ENCODE measurements at regions not wholly inside any gene's neighbourhood (a gene's known extent, or its start where the extent isn't known, plus 50 kb on each side); places are given as distances from the start of the nearest gene placed in this dataset.

GRCh38 chr11:110785398-110785797 lies 73.2 kb upstream of the ARHGAP20 start:
- no peak for DNase-seq (ENCODE audit: low spot score)
- Histone ChIP-seq H3K27ac (no peak overlapping the region), H3K4me3 (no peak overlapping the region)
- no peak for TF ChIP-seq CTCF (IDR thresholded peaks at IDR 0.05)

GRCh38 chr11:110782616-110783015 lies 70.4 kb upstream of the ARHGAP20 start:
- no peak for DNase-seq (ENCODE audit: low spot score)
- H3K27ac ChIP-seq: no peak overlapping the region
- no peak for TF ChIP-seq CTCF (IDR thresholded peaks at IDR 0.05)
- no peak overlapping the region for H3K4me3 ChIP-seq

DNA sequence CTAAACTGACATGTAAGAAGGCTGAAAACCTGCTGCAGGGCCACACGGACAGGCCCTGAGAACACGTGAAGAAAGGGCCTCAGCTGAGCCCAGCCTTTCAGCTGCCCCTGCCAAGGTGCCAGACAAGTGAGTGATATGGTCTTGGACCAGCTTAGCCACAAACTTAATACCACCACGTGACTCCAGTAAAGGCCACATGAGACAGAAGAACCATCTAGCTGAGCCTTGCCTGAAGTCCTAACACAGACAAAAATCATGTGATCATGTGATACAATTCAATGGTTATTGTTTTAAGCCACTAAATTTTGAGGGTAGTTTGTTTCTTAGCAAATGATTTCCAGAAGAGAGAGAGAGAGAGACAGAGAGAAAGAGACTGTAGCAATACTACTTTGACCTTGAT lies 66.9 kb upstream of the ARHGAP20 start:
- TF ChIP-seq CTCF (IDR thresholded peaks at IDR 0.05): no peak
- no peak overlapping the region for H3K4me3 ChIP-seq
- no peak for DNase-seq (ENCODE audit: low spot score)
- H3K27ac ChIP-seq: no peak overlapping the region

DNA sequence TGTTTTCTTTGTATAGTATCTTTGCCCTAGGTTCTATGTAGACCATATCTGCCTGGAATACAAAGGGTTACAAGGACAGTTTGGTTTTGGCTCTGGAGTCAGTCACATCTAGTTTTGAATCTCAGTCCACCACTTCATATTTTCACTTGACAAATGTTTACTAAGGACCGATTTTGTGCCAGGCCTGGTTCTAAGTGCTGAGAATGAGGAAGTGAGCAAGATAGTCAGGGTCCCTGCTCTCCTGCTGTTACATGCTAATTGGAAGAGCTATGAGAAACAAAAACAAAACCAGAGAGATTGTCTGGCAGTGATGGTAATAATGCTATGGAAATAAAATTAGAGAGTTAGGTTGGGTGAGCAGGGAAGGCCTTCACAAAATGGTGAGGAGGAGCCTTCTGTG lies 66.1 kb upstream of the ARHGAP20 start:
- H3K4me3 ChIP-seq: no peak overlapping the region
- H3K27ac ChIP-seq: peak overlapping the region in 1 of 2 donors; percentile 70
- DNase-seq (ENCODE audit: low spot score): no peak
- TF ChIP-seq CTCF (IDR thresholded peaks at IDR 0.05): no peak

DNA sequence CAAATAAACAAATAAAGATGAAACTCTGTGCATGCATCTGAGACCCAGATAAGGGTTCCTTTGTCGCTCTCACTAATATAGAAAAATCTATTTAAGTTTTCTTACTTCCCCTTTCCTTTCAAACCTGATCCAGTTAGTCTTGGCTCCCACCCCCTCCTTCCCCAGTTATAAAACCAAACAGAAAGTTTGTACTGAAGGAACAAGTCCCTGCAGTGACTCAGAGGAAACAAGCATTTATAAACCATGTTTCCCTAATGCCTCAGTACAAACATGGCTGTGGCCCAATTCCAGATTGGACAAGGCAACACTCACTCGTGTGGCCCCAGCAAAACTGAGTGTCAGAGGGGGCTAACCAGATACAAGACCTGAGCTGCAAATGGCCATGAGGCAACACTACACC lies 65.5 kb upstream of the ARHGAP20 start:
- no peak for DNase-seq (ENCODE audit: low spot score)
- H3K4me3 ChIP-seq: no peak overlapping the region
- peak overlapping the region in 1 of 2 donors; percentile 70 for H3K27ac ChIP-seq
- no peak for TF ChIP-seq CTCF (IDR thresholded peaks at IDR 0.05)

- no peak for DNase-seq (ENCODE audit: low spot score)
- no peak overlapping the region for H3K27ac ChIP-seq
- no peak for TF ChIP-seq CTCF (IDR thresholded peaks at IDR 0.05)
- no peak overlapping the region for H3K4me3 ChIP-seq
Observed at GRCh38 chr11:110776081-110776480, 63.8 kb upstream of the ARHGAP20 start.

GRCh38 chr11:110774138-110775014 lies 62.1 kb upstream of the ARHGAP20 start:
- no peak for TF ChIP-seq CTCF (IDR thresholded peaks at IDR 0.05)
- no peak for DNase-seq (ENCODE audit: low spot score)
- H3K4me3 ChIP-seq: no peak overlapping the region
- no peak overlapping the region for H3K27ac ChIP-seq

All from coronary artery (tissue), 2 donors.